Mesendoderm (in vitro differentiated cells): ENCODE measurements at regions not wholly inside any gene's neighbourhood (a gene's known extent, or its start where the extent isn't known, plus 50 kb on each side); places are given as distances from the start of the nearest gene placed in this dataset.

Source experiments
- DNase-seq: peaks from one replicate; pipeline ENCODE4 v3.0.0; 2013
- H2AK5ac ChIP-seq: 2 replicates; pipeline ENCODE4 v1.6.1; 2013; ENCODE audit warnings: low read length, inconsistent platforms
- H2BK120ac ChIP-seq: 2 replicates; pipeline ENCODE4 v1.6.1; 2013; ENCODE audit warnings: low read depth, mild to moderate bottlenecking, low read length, moderate library complexity, mixed read lengths
- H2BK15ac ChIP-seq: replicated peaks from 2 replicates; pipeline ENCODE4 v1.6.1; 2013; ENCODE audit warnings: low read depth, mild to moderate bottlenecking, moderate library complexity
- H2BK5ac ChIP-seq: 2 replicates; pipeline ENCODE4 v1.6.1; 2013; ENCODE audit warnings: low read length, inconsistent platforms
- H3K18ac ChIP-seq: 2 replicates; pipeline ENCODE4 v1.6.1; 2013; ENCODE audit warnings: mild to moderate bottlenecking, low read length, mixed read lengths
- H3K23ac ChIP-seq: one replicate; pipeline ENCODE4 v1.6.1; 2013; ENCODE audit warnings: low read length
- H3K27ac ChIP-seq: 2 replicates; pipeline ENCODE4 v1.5.1; 2013; ENCODE audit warnings: low read depth, mild to moderate bottlenecking, inconsistent platforms, low read length, moderate library complexity
- H3K27me3 ChIP-seq: 2 replicates; pipeline ENCODE4 v1.6.1; 2013; ENCODE audit warnings: low read length, control low read depth, mild to moderate bottlenecking, inconsistent platforms; ENCODE audit not compliant: insufficient read depth, poor library complexity
- H3K36me3 ChIP-seq: 2 replicates; pipeline ENCODE4 v1.6.1; 2013; ENCODE audit warnings: low read length, inconsistent platforms; ENCODE audit not compliant: control insufficient read depth, insufficient read depth
- H3K4ac ChIP-seq: one replicate; pipeline ENCODE4 v1.6.1; 2013; ENCODE audit warnings: low read depth, mild to moderate bottlenecking, low read length, moderate library complexity
- H3K4me1 ChIP-seq: 2 replicates; pipeline ENCODE4 v1.6.1; 2013; ENCODE audit warnings: low read depth, low read length, inconsistent platforms; ENCODE audit not compliant: control insufficient read depth
- H3K4me2 ChIP-seq: 2 replicates; pipeline ENCODE4 v1.6.1; 2013; ENCODE audit warnings: low read length
- H3K4me3 ChIP-seq: 2 replicates; pipeline ENCODE4 v1.5.1; 2013; ENCODE audit warnings: mild to moderate bottlenecking, low read length
- H3K56ac ChIP-seq: one replicate; pipeline ENCODE4 v1.6.1; 2013; ENCODE audit warnings: low read length
- H3K79me1 ChIP-seq: 2 replicates; pipeline ENCODE4 v1.6.1; 2013; ENCODE audit warnings: low read length, inconsistent platforms
- H3K79me2 ChIP-seq: 2 replicates; pipeline ENCODE4 v1.6.1; 2013; ENCODE audit warnings: mild to moderate bottlenecking, low read length; ENCODE audit not compliant: control insufficient read depth, insufficient read depth
- H3K9ac ChIP-seq: 2 replicates; pipeline ENCODE4 v1.6.1; 2013; ENCODE audit warnings: low read length, inconsistent platforms
- H4K5ac ChIP-seq: one replicate; pipeline ENCODE4 v1.6.1; 2013; ENCODE audit warnings: low read length
- H4K8ac ChIP-seq: one replicate; pipeline ENCODE4 v1.6.1; 2013; ENCODE audit warnings: low read depth, mild to moderate bottlenecking, control low read depth, low read length, moderate library complexity
- WGBS: extraction: QIAGEN DNeasy Blood & Tissue Kit; methylation state at CpG from one replicate; pipeline ENCODE4 v1.1.7; 2013; ENCODE audit warnings: low lambda C conversion rate, missing lambda C conversion rate; ENCODE audit not compliant: insufficient coverage; ENCODE audit errors: extremely low coverage; 5-methylcytosine and 5-hydroxymethylcytosine counted together

- H3K27ac ChIP-seq: no peak overlapping the region
- H4K5ac ChIP-seq: no peak overlapping the region
- no peak for DNase-seq
- no peak overlapping the region for H3K18ac ChIP-seq
- H3K4ac ChIP-seq: no peak overlapping the region
- WGBS: no CpG with 5 or more reads among the region's 3 CpGs
- no peaks in the 10 kb centered on the region for H3K36me3 ChIP-seq
- no peak overlapping the region for H3K56ac ChIP-seq
- no peak overlapping the region for H3K9ac ChIP-seq
- no peak overlapping the region for H3K23ac ChIP-seq
- no peak overlapping the region for H3K4me3 ChIP-seq
- no peak overlapping the region for H2BK15ac ChIP-seq
- H4K8ac ChIP-seq: no peak overlapping the region
- H2BK120ac ChIP-seq: no peak overlapping the region
- H2BK5ac ChIP-seq: no peak overlapping the region
- H3K79me1 ChIP-seq: no peaks in the 10 kb centered on the region
- no peaks in the 10 kb centered on the region for H3K4me1 ChIP-seq
- H3K27me3 ChIP-seq: no peaks in the 10 kb centered on the region
- no peaks in the 10 kb centered on the region for H3K79me2 ChIP-seq
- H3K4me2 ChIP-seq: no peak overlapping the region
- no peak overlapping the region for H2AK5ac ChIP-seq
Observed at GRCh38 chr13:81319351-81319750, 978.4 kb upstream of the SPRY2 start.

- no peak overlapping the region for H3K56ac ChIP-seq
- no peak overlapping the region for H4K5ac ChIP-seq
- H3K23ac ChIP-seq: no peak overlapping the region
- no peak overlapping the region for H2AK5ac ChIP-seq
- H3K79me1 ChIP-seq: no peaks in the 10 kb centered on the region
- no peak overlapping the region for H2BK15ac ChIP-seq
- no CpG with 5 or more reads among the region's 4 CpGs for WGBS
- no peak overlapping the region for H3K4me2 ChIP-seq
- no peak for DNase-seq
- no peak overlapping the region for H3K27ac ChIP-seq
- no peak overlapping the region for H2BK5ac ChIP-seq
- H3K9ac ChIP-seq: no peak overlapping the region
- no peaks in the 10 kb centered on the region for H3K27me3 ChIP-seq
- peak overlapping the region; percentile 23 for H3K18ac ChIP-seq
- H2BK120ac ChIP-seq: no peak overlapping the region
- no peaks in the 10 kb centered on the region for H3K4me1 ChIP-seq
- H3K4ac ChIP-seq: no peak overlapping the region
- H3K79me2 ChIP-seq: no peaks in the 10 kb centered on the region
- no peak overlapping the region for H4K8ac ChIP-seq
- H3K4me3 ChIP-seq: no peak overlapping the region
- no peaks in the 10 kb centered on the region for H3K36me3 ChIP-seq
Observed at GRCh38 chr13:81318231-81319019, 977.5 kb upstream of the SPRY2 start.

GRCh38 chr13:81314461-81314860 lies 973.5 kb upstream of the SPRY2 start:
- no peak overlapping the region for H3K9ac ChIP-seq
- no peak overlapping the region for H4K8ac ChIP-seq
- no peak for DNase-seq
- H3K27ac ChIP-seq: no peak overlapping the region
- no peak overlapping the region for H3K23ac ChIP-seq
- H3K79me2 ChIP-seq: no peaks in the 10 kb centered on the region
- H4K5ac ChIP-seq: no peak overlapping the region
- H2AK5ac ChIP-seq: no peak overlapping the region
- no peak overlapping the region for H2BK15ac ChIP-seq
- H3K36me3 ChIP-seq: no peaks in the 10 kb centered on the region
- no peak overlapping the region for H3K56ac ChIP-seq
- H3K4me1 ChIP-seq: no peaks in the 10 kb centered on the region
- H3K4me2 ChIP-seq: no peak overlapping the region
- no peaks in the 10 kb centered on the region for H3K27me3 ChIP-seq
- no peak overlapping the region for H3K18ac ChIP-seq
- WGBS: no CpG with 5 or more reads among the region's 3 CpGs
- no peaks in the 10 kb centered on the region for H3K79me1 ChIP-seq
- H2BK5ac ChIP-seq: no peak overlapping the region
- H3K4me3 ChIP-seq: no peak overlapping the region
- H3K4ac ChIP-seq: no peak overlapping the region
- no peak overlapping the region for H2BK120ac ChIP-seq

GRCh38 chr13:81305928-81306327 lies 965.0 kb upstream of the SPRY2 start:
- Histone ChIP-seq H2BK15ac (peak overlapping the region; percentile 74), H2BK5ac (peak overlapping the region; percentile 2), H4K5ac (no peak overlapping the region), H3K18ac (peak overlapping the region; percentile 18), H2AK5ac (no peak overlapping the region), H4K8ac (no peak overlapping the region), H3K4me1 (peaks cover 3% of the 10 kb centered on the region), H3K27me3 (no peaks in the 10 kb centered on the region), H3K9ac (no peak overlapping the region), H3K79me1 (no peaks in the 10 kb centered on the region), H3K23ac (no peak overlapping the region), H3K4me2 (no peak overlapping the region), H3K4ac (no peak overlapping the region), H3K4me3 (no peak overlapping the region), H3K36me3 (no peaks in the 10 kb centered on the region), H3K27ac (no peak overlapping the region), H3K79me2 (no peaks in the 10 kb centered on the region), H3K56ac (no peak overlapping the region), H2BK120ac (peak overlapping the region; percentile 28)
- no peak for DNase-seq

GRCh38 chr13:81304121-81304659 lies 963.3 kb upstream of the SPRY2 start:
- Histone ChIP-seq H3K56ac (peak overlapping the region; percentile 18), H3K4me2 (no peak overlapping the region), H3K79me2 (no peaks in the 10 kb centered on the region), H3K18ac (peak overlapping the region; percentile 98), H2AK5ac (no peak overlapping the region), H3K36me3 (no peaks in the 10 kb centered on the region), H3K4me3 (no peak overlapping the region), H3K23ac (no peak overlapping the region), H3K4me1 (peaks cover 3% of the 10 kb centered on the region), H4K5ac (no peak overlapping the region), H3K27ac (no peak overlapping the region), H2BK15ac (no peak overlapping the region), H2BK120ac (peak overlapping the region; percentile 78), H3K9ac (no peak overlapping the region), H2BK5ac (no peak overlapping the region), H4K8ac (no peak overlapping the region), H3K79me1 (no peaks in the 10 kb centered on the region), H3K4ac (peak overlapping the region; percentile 70), H3K27me3 (no peaks in the 10 kb centered on the region)
- DNase-seq: no peak
- no CpG with 5 or more reads among the region's 6 CpGs for WGBS

GRCh38 chr13:81302677-81303076 lies 961.8 kb upstream of the SPRY2 start:
- Histone ChIP-seq H3K9ac (no peak overlapping the region), H3K56ac (no peak overlapping the region), H2AK5ac (no peak overlapping the region)

More at GRCh38 chr13:81302677-81303076, 961.8 kb upstream of the SPRY2 start:
- Histone ChIP-seq H2BK5ac (no peak overlapping the region), H3K4me1 (peaks cover 3% of the 10 kb centered on the region), H3K27ac (no peak overlapping the region), H3K4me2 (no peak overlapping the region), H4K5ac (no peak overlapping the region), H3K18ac (peak overlapping the region; percentile 80), H4K8ac (no peak overlapping the region), H3K4me3 (no peak overlapping the region), H3K27me3 (no peaks in the 10 kb centered on the region), H3K36me3 (no peaks in the 10 kb centered on the region), H3K79me1 (no peaks in the 10 kb centered on the region), H3K79me2 (no peaks in the 10 kb centered on the region), H3K4ac (no peak overlapping the region), H2BK120ac (no peak overlapping the region), H3K23ac (no peak overlapping the region), H2BK15ac (no peak overlapping the region)
- WGBS: no CpG with 5 or more reads among the region's 2 CpGs
- DNase-seq: no peak
